OCI-LY3 (cell line): ENCODE measurements at regions not wholly inside any gene's neighbourhood (a gene's known extent, or its start where the extent isn't known, plus 50 kb on each side); places are given as distances from the start of the nearest gene placed in this dataset.

Experiments used
- CTCF ChIP-seq: fragments of 200-600, 300-600 bp; sonication (generic); IDR thresholded peaks from 2 replicates; pipeline ENCODE4 v1.5.1; 2014; ENCODE audit warnings: antibody characterized with exemption, low read length, low read depth
- EZH2phosphoT487 ChIP-seq: fragments of 200-600 bp; shearing (Covaris generic); IDR thresholded peaks from 2 replicates; pipeline ENCODE4 v1.6.1; 2018; ENCODE audit warnings: antibody characterized with exemption, mixed run types, low read depth

GRCh38 chr13:80548915-80549314, 208.0 kb upstream of the SPRY2 start:
- TF ChIP-seq CTCF (no peak), EZH2phosphoT487 (no peak)
